OCI-LY7 (cell line): ENCODE measurements at regions not wholly inside any gene's neighbourhood (a gene's known extent, or its start where the extent isn't known, plus 50 kb on each side); places are given as distances from the start of the nearest gene placed in this dataset.

Experiments
- BruUV-seq: library from RNA; stranded (reverse); fragments of 400-500 nt; replicated peaks from 2 replicates; lab custom pipeline; 2021; lab: Mats Ljungman, UMichigan
- CTCF ChIA-PET: fragments of 300-600 bp; sonication (Branson Sonifier 250); formaldehyde crosslinking; loops from one replicate; lab custom pipeline; 2022; ENCODE audit warnings: antibody characterized with exemption; ENCODE audit not compliant: unreplicated experiment; lab: Charles Lee
- POLR2A ChIA-PET: fragments of 300-600 bp; sonication (Branson Sonifier 250); formaldehyde crosslinking; loops from one replicate; lab custom pipeline; 2022; ENCODE audit warnings: antibody characterized with exemption; lab: Charles Lee
- DNase-seq: peaks from one replicate; pipeline ENCODE4 v3.0.0-alpha.2; 2015; ENCODE audit warnings: low spot score
- H2AFZ ChIP-seq: fragments of 200-600 bp; sonication (generic), shearing (Covaris generic); 2 replicates; pipeline ENCODE4 v1.6.1; 2014; ENCODE audit warnings: mild to moderate bottlenecking, antibody characterized with exemption, low read length, moderate library complexity
- H3K27ac ChIP-seq: fragments of 200-600 bp; sonication (generic); 2 replicates; pipeline ENCODE4 v1.5.1; 2014; ENCODE audit warnings: mixed run types, low read depth, mild to moderate bottlenecking, moderate library complexity, low read length, inconsistent platforms; ENCODE audit not compliant: poor library complexity, severe bottlenecking
- H3K36me3 ChIP-seq: fragments of 200-600 bp; sonication (generic); 2 replicates; pipeline ENCODE4 v1.6.1; 2014; ENCODE audit warnings: mild to moderate bottlenecking, antibody characterized with exemption, low read length, moderate library complexity, mixed read lengths; ENCODE audit not compliant: insufficient read depth
- H3K4me1 ChIP-seq: fragments of 200-600 bp; sonication (generic); 2 replicates; pipeline ENCODE4 v1.5.1; 2014; ENCODE audit warnings: mild to moderate bottlenecking, low read length; ENCODE audit not compliant: insufficient read depth, poor library complexity, severe bottlenecking
- H3K4me2 ChIP-seq: fragments of 200-600 bp; sonication (generic); 2 replicates; pipeline ENCODE4 v1.6.1; 2014; ENCODE audit warnings: mild to moderate bottlenecking, low read length
- H3K4me3 ChIP-seq: fragments of 200-600 bp; sonication (generic); 2 replicates; pipeline ENCODE4 v1.5.1; 2014; ENCODE audit warnings: mild to moderate bottlenecking, low read depth, low read length; ENCODE audit not compliant: poor library complexity, severe bottlenecking
- H3K79me2 ChIP-seq: fragments of 200-600 bp; sonication (generic); 2 replicates; pipeline ENCODE4 v1.6.1; 2016; ENCODE audit warnings: low read depth, mild to moderate bottlenecking, low read length, moderate library complexity, mixed read lengths; ENCODE audit not compliant: insufficient read depth
- H3K9me2 ChIP-seq: fragments of 200-600 bp; sonication (generic); 2 replicates; pipeline ENCODE4 v1.6.1; 2016; ENCODE audit warnings: mild to moderate bottlenecking, low read length, mixed read lengths; ENCODE audit not compliant: insufficient read depth
- H3K9me3 ChIP-seq: fragments of 200-600 bp; sonication (generic); 2 replicates; pipeline ENCODE4 v1.6.1; 2014; ENCODE audit warnings: mild to moderate bottlenecking, mixed run types, low read length, mixed read lengths
- H4K20me1 ChIP-seq: fragments of 200-600 bp; sonication (generic); 2 replicates; pipeline ENCODE4 v1.6.1; 2014; ENCODE audit warnings: mild to moderate bottlenecking, antibody characterized with exemption, low read length, moderate library complexity, mixed read lengths; ENCODE audit not compliant: insufficient read depth
- CTCF ChIP-seq: fragments of 200-600 bp; sonication (generic); conservative IDR thresholded peaks from 2 replicates; pipeline ENCODE4 v1.5.1; 2014; ENCODE audit warnings: mild to moderate bottlenecking, antibody characterized with exemption, low read length, moderate library complexity, mixed read lengths
- EZH2phosphoT487 ChIP-seq: fragments of 200-600 bp; sonication (generic); IDR thresholded peaks from 2 replicates; pipeline ENCODE4 v1.6.1; 2018; ENCODE audit warnings: low read depth, borderline replicate concordance, mild to moderate bottlenecking, mixed run types, antibody characterized with exemption, low read length, moderate library complexity, mixed read lengths
- intact Hi-C: fragments of 100-400 bp; cut with micrococcal nuclease; formaldehyde crosslinking; loops from one replicate; pipeline ENCODE4 v1.10.0; 2022; ENCODE audit not compliant: unreplicated experiment

GRCh38 chr4:115923152-115923551, 809.7 kb upstream of the NDST4 start:
- H3K36me3 ChIP-seq, result no peaks in the 10 kb centered on the region
- POLR2A ChIA-PET, result no interaction called here
- BruUV-seq, result no TSS peak
- H4K20me1 ChIP-seq, result no peaks in the 10 kb centered on the region
- H3K79me2 ChIP-seq, result no peaks in the 10 kb centered on the region
- H3K4me2 ChIP-seq, result no peak overlapping the region
- intact Hi-C loops, result no loop called here
- no peak overlapping the region for H2AFZ ChIP-seq
- no peaks in the 10 kb centered on the region for H3K9me3 ChIP-seq
- CTCF ChIA-PET, result no interaction called here
- no peaks in the 10 kb centered on the region for H3K9me2 ChIP-seq
- TF ChIP-seq EZH2phosphoT487, result no peak
- no peak for TF ChIP-seq CTCF
- no peak for DNase-seq
- no peak overlapping the region for H3K4me3 ChIP-seq
- H3K27ac ChIP-seq, result no peak overlapping the region
- H3K4me1 ChIP-seq, result no peaks in the 10 kb centered on the region

- no peak overlapping the region for H3K27ac ChIP-seq
- no peaks in the 10 kb centered on the region for H3K4me1 ChIP-seq
- no peaks in the 10 kb centered on the region for H3K79me2 ChIP-seq
- no peak for DNase-seq
- no TSS peak for BruUV-seq
- ChIA-PET CTCF (no interaction called here), POLR2A (no interaction called here)
- H3K4me3 ChIP-seq, result no peak overlapping the region
- intact Hi-C loops, result no loop called here
- no peaks in the 10 kb centered on the region for H3K9me2 ChIP-seq
- no peak overlapping the region for H3K4me2 ChIP-seq
- H2AFZ ChIP-seq, result no peak overlapping the region
- no peaks in the 10 kb centered on the region for H3K36me3 ChIP-seq
- H3K9me3 ChIP-seq, result no peaks in the 10 kb centered on the region
- no peaks in the 10 kb centered on the region for H4K20me1 ChIP-seq
- TF ChIP-seq EZH2phosphoT487, result no peak
Measured at GRCh38 chr4:115920637-115921036, 807.2 kb upstream of the NDST4 start.

GRCh38 chr4:115918149-115918548, 804.7 kb upstream of the NDST4 start:
- Histone ChIP-seq H3K4me1 (no peaks in the 10 kb centered on the region), H3K27ac (no peak overlapping the region), H2AFZ (no peak overlapping the region), H3K4me3 (no peak overlapping the region), H4K20me1 (no peaks in the 10 kb centered on the region), H3K9me3 (no peaks in the 10 kb centered on the region), H3K36me3 (no peaks in the 10 kb centered on the region), H3K4me2 (no peak overlapping the region), H3K9me2 (no peaks in the 10 kb centered on the region), H3K79me2 (no peaks in the 10 kb centered on the region)
- TF ChIP-seq CTCF, result no peak
- no peak for TF ChIP-seq EZH2phosphoT487
- BruUV-seq, result no TSS peak
- intact Hi-C loops, result no loop called here
- ChIA-PET CTCF (no interaction called here), POLR2A (interaction anchor here (0.5 kb wide), 1 partner anchor 1579 kb away, joined by 3 read pairs; no protein-coding TSS in a partner anchor)
- no peak for DNase-seq
